Activated B cell treated with CpG ODN at 0.5 μM for 24 hours (primary cell): ENCODE measurements at regions not wholly inside any gene's neighbourhood (a gene's known extent, or its start where the extent isn't known, plus 50 kb on each side); places are given as distances from the start of the nearest gene placed in this dataset.

Source experiments
- ATAC-seq: fragments of 200-7000 bp; cut with Tn5 transposase; one replicate; pipeline ENCODE4 v1.10.0; 2021; ENCODE audit warnings: low read depth, mild to moderate bottlenecking, moderate library complexity
- CTCF ChIA-PET: fragments of 350-600 bp; sonication (Branson Sonifier 250); formaldehyde crosslinking; loops from one replicate; lab custom pipeline; 2021; ENCODE audit warnings: antibody characterized with exemption; lab: Charles Lee
- POLR2A ChIA-PET: fragments of 350-600 bp; sonication (Branson Sonifier 250); formaldehyde crosslinking; loops from one replicate; lab custom pipeline; 2021; ENCODE audit warnings: antibody characterized with exemption; lab: Charles Lee
- DNase-seq: peaks from one replicate; pipeline ENCODE4 v3.0.0; 2022
- H3K27ac Mint-ChIP-seq: one replicate; pipeline ENCODE4 v1.8.0; 2020; ENCODE audit warnings: mixed read lengths
- H3K27me3 Mint-ChIP-seq: one replicate; pipeline ENCODE4 v1.8.0; 2021; ENCODE audit warnings: mixed read lengths
- H3K36me3 Mint-ChIP-seq: one replicate; pipeline ENCODE4 v1.8.0; 2021; ENCODE audit warnings: low read depth, mixed read lengths
- H3K4me1 Mint-ChIP-seq: one replicate; pipeline ENCODE4 v1.8.0; 2021; ENCODE audit warnings: mixed read lengths
- H3K4me3 Mint-ChIP-seq: one replicate; pipeline ENCODE4 v1.8.0; 2020; ENCODE audit warnings: mild to moderate bottlenecking, mixed read lengths
- H3K9me3 Mint-ChIP-seq: one replicate; pipeline ENCODE4 v1.8.0; 2020; ENCODE audit warnings: mixed read lengths
- intact Hi-C: fragments of 100-400 bp; cut with micrococcal nuclease; formaldehyde crosslinking; loops from one replicate; pipeline ENCODE4 v1.15.1; 2024
- TF ChIP-seq, protein P1 (sequence below): fragments of 200-600 bp; IDR thresholded peaks from one replicate; pipeline ENCODE4 v1.8.0; 2022; ENCODE audit warnings: antibody characterized with exemption, mild to moderate bottlenecking

- Mint-ChIP-seq H3K9me3 (no peaks in the 10 kb centered on the region), H3K36me3 (no peaks in the 10 kb centered on the region), H3K4me1 (no peaks in the 10 kb centered on the region), H3K27me3 (no peaks in the 10 kb centered on the region), H3K27ac (no peak overlapping the region), H3K4me3 (no peak overlapping the region)
- TF ChIP-seq, protein P1, sequence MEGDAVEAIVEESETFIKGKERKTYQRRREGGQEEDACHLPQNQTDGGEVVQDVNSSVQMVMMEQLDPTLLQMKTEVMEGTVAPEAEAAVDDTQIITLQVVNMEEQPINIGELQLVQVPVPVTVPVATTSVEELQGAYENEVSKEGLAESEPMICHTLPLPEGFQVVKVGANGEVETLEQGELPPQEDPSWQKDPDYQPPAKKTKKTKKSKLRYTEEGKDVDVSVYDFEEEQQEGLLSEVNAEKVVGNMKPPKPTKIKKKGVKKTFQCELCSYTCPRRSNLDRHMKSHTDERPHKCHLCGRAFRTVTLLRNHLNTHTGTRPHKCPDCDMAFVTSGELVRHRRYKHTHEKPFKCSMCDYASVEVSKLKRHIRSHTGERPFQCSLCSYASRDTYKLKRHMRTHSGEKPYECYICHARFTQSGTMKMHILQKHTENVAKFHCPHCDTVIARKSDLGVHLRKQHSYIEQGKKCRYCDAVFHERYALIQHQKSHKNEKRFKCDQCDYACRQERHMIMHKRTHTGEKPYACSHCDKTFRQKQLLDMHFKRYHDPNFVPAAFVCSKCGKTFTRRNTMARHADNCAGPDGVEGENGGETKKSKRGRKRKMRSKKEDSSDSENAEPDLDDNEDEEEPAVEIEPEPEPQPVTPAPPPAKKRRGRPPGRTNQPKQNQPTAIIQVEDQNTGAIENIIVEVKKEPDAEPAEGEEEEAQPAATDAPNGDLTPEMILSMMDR = no peak
- DNase-seq (no peak), ATAC-seq (no peak)
- POLR2A ChIA-PET = no interaction called here
- CTCF ChIA-PET = no interaction called here
- intact Hi-C loops = no loop called here
These were observed 1525.9 kb upstream of the SLC10A2 start for GRCh38 chr13:104592127-104592526.

GRCh38 chr13:104586051-104586746 is 1520.0 kb upstream of the SLC10A2 start:
- CTCF ChIA-PET = no interaction called here
- no peak overlapping the region for H3K27ac Mint-ChIP-seq
- ATAC-seq (no peak), DNase-seq (no peak)
- no peaks in the 10 kb centered on the region for H3K9me3 Mint-ChIP-seq
- H3K36me3 Mint-ChIP-seq = no peaks in the 10 kb centered on the region
- TF ChIP-seq, protein P1 = no peak
- no peaks in the 10 kb centered on the region for H3K4me1 Mint-ChIP-seq
- intact Hi-C loops = no loop called here
- no peak overlapping the region for H3K4me3 Mint-ChIP-seq
- POLR2A ChIA-PET = no interaction called here
- H3K27me3 Mint-ChIP-seq = no peaks in the 10 kb centered on the region

DNA sequence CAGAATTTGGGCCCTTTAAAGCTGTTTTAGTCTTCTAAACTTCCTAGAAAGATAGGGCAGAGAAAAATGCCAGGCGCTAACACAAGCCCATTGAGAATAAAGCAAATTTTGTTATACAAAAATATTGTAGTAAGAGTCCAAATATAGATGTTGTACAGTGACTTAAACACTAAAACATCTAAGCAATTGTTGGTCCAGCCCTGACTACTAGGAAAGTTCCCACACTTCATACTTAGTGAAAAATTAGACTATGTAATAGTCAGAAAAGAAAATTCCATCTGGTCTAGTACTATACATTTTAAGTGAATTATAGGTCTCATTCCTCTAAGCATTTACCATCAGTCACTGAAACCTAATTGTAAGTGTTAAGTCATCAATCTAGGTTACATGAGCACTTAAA is 1518.3 kb upstream of the SLC10A2 start:
- ATAC-seq (no peak), DNase-seq (no peak)
- H3K27me3 Mint-ChIP-seq = no peaks in the 10 kb centered on the region
- ChIA-PET CTCF (no interaction called here), POLR2A (no interaction called here)
- H3K36me3 Mint-ChIP-seq = no peaks in the 10 kb centered on the region
- TF ChIP-seq, protein P1 = no peak
- H3K4me1 Mint-ChIP-seq = no peaks in the 10 kb centered on the region
- intact Hi-C loops = no loop called here
- H3K27ac Mint-ChIP-seq = no peak overlapping the region
- no peak overlapping the region for H3K4me3 Mint-ChIP-seq
- H3K9me3 Mint-ChIP-seq = no peaks in the 10 kb centered on the region

GRCh38 chr13:104580931-104581330 is 1514.7 kb upstream of the SLC10A2 start:
- no peak for DNase-seq
- Mint-ChIP-seq H3K27me3 (no peaks in the 10 kb centered on the region), H3K9me3 (no peaks in the 10 kb centered on the region), H3K27ac (no peak overlapping the region), H3K4me1 (no peaks in the 10 kb centered on the region), H3K36me3 (no peaks in the 10 kb centered on the region), H3K4me3 (no peak overlapping the region)
- no peak for ATAC-seq
- intact Hi-C loops = no loop called here
- ChIA-PET CTCF (no interaction called here), POLR2A (no interaction called here)
- TF ChIP-seq, protein P1 = no peak

- ChIA-PET POLR2A (no interaction called here), CTCF (no interaction called here)
- Mint-ChIP-seq H3K4me3 (no peak overlapping the region), H3K9me3 (no peaks in the 10 kb centered on the region), H3K4me1 (no peaks in the 10 kb centered on the region), H3K27ac (no peak overlapping the region), H3K36me3 (no peaks in the 10 kb centered on the region), H3K27me3 (no peaks in the 10 kb centered on the region)
- DNase-seq = no peak
- intact Hi-C loops = no loop called here
- TF ChIP-seq, protein P1 = no peak
- ATAC-seq = no peak
These were observed 1511.0 kb upstream of the SLC10A2 start for GRCh38 chr13:104577071-104577815.
